K562 (cell line): ENCODE measurements at regions not wholly inside any gene's neighbourhood (a gene's known extent, or its start where the extent isn't known, plus 50 kb on each side); places are given as distances from the start of the nearest gene placed in this dataset.

Experiments used
- ATAC-seq: fragments of 200-7000 bp; cut with Tn5 transposase; 3 replicates; pipeline ENCODE4 v1.9.1; 2020; ENCODE audit warnings: moderate library complexity
- BruUV-seq: library from RNA; stranded (reverse); fragments of 400-500 nt; replicated peaks from 2 replicates; lab custom pipeline; 2021; lab: Mats Ljungman, UMichigan
- CTCF ChIA-PET: fragments of 300-600 bp; formaldehyde crosslinking; extraction: SDS; loops from one replicate; lab custom pipeline; 2021; ENCODE audit warnings: low intra/inter-chr PET ratio; lab: Yijun Ruan, JAX
- POLR2A ChIA-PET: fragments of 300-600, 350-650 bp; sonication (Branson Sonifier 250); formaldehyde crosslinking; extraction: SDS; loops from one replicate; lab custom pipeline; 2021; ENCODE audit warnings: antibody characterized with exemption, inconsistent platforms; lab: Yijun Ruan, JAX
- DNase-seq, 4 experiments: peaks; one replicate each; pipeline versions ENCODE4 v3.0.0 to v3.0.0-alpha.2; 2011 to 2018; ENCODE audit warnings: low spot score in 3 of 4, mixed read lengths in 3 of 4; ENCODE audit errors: extremely low read depth in 1 of 4
- FAIRE-seq: peaks from 2 replicates; lab custom pipeline; 2011; peaks lifted over from hg19 to GRCh38; lab: Jason Lieb, UNC
- H2AFZ ChIP-seq: 2 replicates; pipeline ENCODE4 v1.6.0; 2011; ENCODE audit warnings: low read depth, low read length, control low read depth, inconsistent platforms
- H3K27ac ChIP-seq: fragments of 200-600 bp; 3 replicates; pipeline ENCODE4 v1.8.0; 2011; ENCODE audit warnings: low read depth, mild to moderate bottlenecking, control low read depth, inconsistent platforms, low read length, moderate library complexity, mixed read lengths; ENCODE audit errors: extremely low read depth
- H3K27me3 ChIP-seq, 2 experiments: fragments of 300-600 bp in 1 of 2; 2 replicates in 1 of 2; 3 replicates in 1 of 2; pipeline versions ENCODE4 v1.6.0 to v1.8.0; 2011; ENCODE audit warnings: inconsistent platforms in 2 of 2, low read length in 2 of 2, mild to moderate bottlenecking in 1 of 2, mixed read lengths in 1 of 2, moderate library complexity in 1 of 2; ENCODE audit not compliant: control insufficient read depth in 2 of 2, insufficient read depth in 2 of 2
- H3K36me3 ChIP-seq: fragments of 300-600 bp; 3 replicates; pipeline ENCODE4 v1.8.0; 2011; ENCODE audit warnings: mild to moderate bottlenecking, low read length, inconsistent platforms; ENCODE audit not compliant: control insufficient read depth, insufficient read depth
- H3K4me1 ChIP-seq, 2 experiments: fragments of 200-600 bp in 1 of 2; replicated peaks in 1 of 2; 2 replicates in 1 of 2; 3 replicates in 1 of 2; pipeline versions ENCODE4 v1.5.1 to v1.8.0; 2011; ENCODE audit warnings: inconsistent platforms in 2 of 2, low read length in 2 of 2, mild to moderate bottlenecking in 1 of 2, mixed read lengths in 1 of 2, moderate library complexity in 1 of 2; ENCODE audit not compliant: control insufficient read depth in 2 of 2, insufficient read depth in 2 of 2
- H3K4me2 ChIP-seq: 2 replicates; pipeline ENCODE4 v1.6.1; 2011; ENCODE audit warnings: low read length, control low read depth, inconsistent platforms, mixed read lengths; ENCODE audit not compliant: insufficient read depth
- H3K4me3 ChIP-seq: fragments of 200-600 bp; sonication (generic), shearing (Covaris generic); 2 replicates; pipeline ENCODE4 v1.5.1; 2016; ENCODE audit warnings: control low read depth, inconsistent platforms
- H3K79me2 ChIP-seq: fragments of 200-600 bp; 3 replicates; pipeline ENCODE4 v1.8.0; 2011; ENCODE audit warnings: low read length, inconsistent platforms; ENCODE audit not compliant: control insufficient read depth, insufficient read depth
- H3K9ac ChIP-seq, 2 experiments: 2 replicates each; pipeline versions ENCODE4 v1.6.0 to v1.6.1; 2011; ENCODE audit warnings: low read depth in 2 of 2, low read length in 2 of 2, control low read depth in 1 of 2, inconsistent platforms in 1 of 2, mild to moderate bottlenecking in 1 of 2, mixed read lengths in 1 of 2; ENCODE audit not compliant: insufficient read depth in 1 of 2
- H3K9me1 ChIP-seq: one replicate; pipeline ENCODE4 v1.6.0; 2011; ENCODE audit warnings: inconsistent platforms, mild to moderate bottlenecking, low read length, moderate library complexity; ENCODE audit not compliant: control insufficient read depth, insufficient read depth
- H3K9me3 ChIP-seq: replicated peaks from 2 replicates; pipeline ENCODE4 v1.5.1; 2011; ENCODE audit warnings: low read depth, low read length, inconsistent platforms; ENCODE audit not compliant: control insufficient read depth, insufficient read depth
- H4K20me1 ChIP-seq: replicated peaks from 2 replicates; pipeline ENCODE4 v1.6.1; 2011; ENCODE audit warnings: low read length, inconsistent platforms, mixed read lengths; ENCODE audit not compliant: control insufficient read depth, insufficient read depth
- BCL6 ChIP-seq: fragments of 250-450 bp; sonication (Bioruptor Pico); IDR thresholded peaks from 2 replicates; pipeline ENCODE4 v1.4.0; 2020
- CCNT2 ChIP-seq: IDR thresholded peaks from 2 replicates; pipeline ENCODE4 v1.6.1; 2011; ENCODE audit warnings: borderline replicate concordance, low read depth, mild to moderate bottlenecking, moderate library complexity, mixed read lengths, low read length; ENCODE audit not compliant: insufficient read length; ENCODE audit errors: extremely low read depth
- CHD4 ChIP-seq: fragments of 200-600 bp; sonication (generic); IDR thresholded peaks from 3 replicates; pipeline ENCODE4 v1.6.1; 2012; ENCODE audit warnings: low read depth, mild to moderate bottlenecking, mixed read lengths, low read length, inconsistent platforms; ENCODE audit not compliant: insufficient read depth, insufficient replicate concordance, poor library complexity, severe bottlenecking
- MCM7 ChIP-seq, 2 experiments: fragments of 450-650 bp; IDR thresholded peaks; 2 replicates each; pipeline ENCODE4 v1.6.1; 2016 to 2018
- MEIS2 ChIP-seq: fragments of 450-650 bp; IDR thresholded peaks from 2 replicates; pipeline ENCODE4 v1.6.1; 2014; ENCODE audit warnings: mild to moderate bottlenecking; ENCODE audit not compliant: partially characterized antibody
- NFRKB ChIP-seq: fragments of 450-650 bp; IDR thresholded peaks from 2 replicates; pipeline ENCODE4 v1.6.1; 2016; ENCODE audit warnings: low read depth
- PHB ChIP-seq: fragments of 250-450 bp; sonication (Bioruptor Pico); IDR thresholded peaks from 2 replicates; pipeline ENCODE4 v1.5.0; 2021
- POLR2A ChIP-seq: fragments of 450-650 bp; conservative IDR thresholded peaks from 2 replicates; pipeline ENCODE4 v1.6.1; 2016
- TAL1 ChIP-seq: fragments of 450-650 bp; IDR thresholded peaks from 2 replicates; pipeline ENCODE4 v1.6.1; 2016; ENCODE audit warnings: mild to moderate bottlenecking
- WGBS: fragments of 100-300 bp; shearing (Covaris generic); methylation state at CpG from one replicate; pipeline ENCODE4 v1.1.6; 2016; ENCODE audit warnings: low coverage, mixed read lengths; ENCODE audit not compliant: insufficient coverage; ENCODE audit errors: missing lambda C conversion rate; 5-methylcytosine and 5-hydroxymethylcytosine counted together
- in situ Hi-C: fragments of 300-500 bp; cut with MboI; formaldehyde crosslinking; loops from 4 replicates; pipeline ENCODE4 v1.15.0; 2018; ENCODE audit warnings: inconsistent platforms, mixed read lengths
- intact Hi-C: fragments of 100-400 bp; cut with micrococcal nuclease; formaldehyde crosslinking; loops from 2 replicates; pipeline ENCODE4 v1.14.2; 2022
- TF ChIP-seq, protein P1 (sequence below), 2 experiments: fragments of 450-650 bp; IDR thresholded peaks; 2 replicates each; pipeline ENCODE4 v1.6.1; 2016
- TF ChIP-seq, protein P2 (sequence below), 2 experiments: IDR thresholded peaks; 2 replicates each; pipeline ENCODE4 v1.6.1; 2012; ENCODE audit warnings: improper control_type of control experiment in 2 of 2, low read depth in 2 of 2, low read length in 2 of 2, borderline replicate concordance in 1 of 2
- TF ChIP-seq, protein P3 (sequence below): IDR thresholded peaks from 2 replicates; pipeline ENCODE4 v1.6.1; 2011; ENCODE audit warnings: borderline replicate concordance, low read depth, mild to moderate bottlenecking, moderate library complexity, low read length; ENCODE audit not compliant: insufficient read depth, poor library complexity, severe bottlenecking
- TF ChIP-seq, protein P4 (sequence below): sonication (generic); formaldehyde crosslinking; IDR thresholded peaks from 2 replicates; pipeline ENCODE4 v1.8.1; 2023; ENCODE audit warnings: mild to moderate bottlenecking, missing genetic modification reagents

DNA sequence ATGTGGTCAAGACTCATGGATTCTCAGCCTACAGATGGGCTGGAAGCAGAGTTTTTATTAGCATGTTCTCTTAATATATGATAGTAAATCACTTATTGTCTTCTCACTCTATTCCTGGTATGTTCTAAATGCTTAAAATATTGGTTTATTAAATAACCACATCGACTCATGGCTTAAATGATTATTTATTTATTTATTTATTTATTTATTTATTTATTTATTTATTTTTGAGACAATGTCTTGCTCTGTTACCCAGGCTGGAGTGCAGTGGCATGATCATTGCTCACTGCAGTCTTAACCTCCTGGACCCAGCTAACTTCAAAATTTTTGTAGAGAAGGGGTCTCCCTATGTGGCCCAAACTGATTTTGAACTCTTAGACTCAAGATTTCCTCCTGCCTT is 457.2 kb upstream of the TNC start:
- H3K36me3 ChIP-seq: no peaks in the 10 kb centered on the region
- in situ Hi-C loops: no loop called here
- H3K9me1 ChIP-seq: no peaks in the 10 kb centered on the region
- H2AFZ ChIP-seq: no peak overlapping the region
- CTCF ChIA-PET: no interaction called here
- no peak for TF ChIP-seq MCM7 (IDR thresholded peaks at IDR 0.05)
- TF ChIP-seq, protein P1, sequence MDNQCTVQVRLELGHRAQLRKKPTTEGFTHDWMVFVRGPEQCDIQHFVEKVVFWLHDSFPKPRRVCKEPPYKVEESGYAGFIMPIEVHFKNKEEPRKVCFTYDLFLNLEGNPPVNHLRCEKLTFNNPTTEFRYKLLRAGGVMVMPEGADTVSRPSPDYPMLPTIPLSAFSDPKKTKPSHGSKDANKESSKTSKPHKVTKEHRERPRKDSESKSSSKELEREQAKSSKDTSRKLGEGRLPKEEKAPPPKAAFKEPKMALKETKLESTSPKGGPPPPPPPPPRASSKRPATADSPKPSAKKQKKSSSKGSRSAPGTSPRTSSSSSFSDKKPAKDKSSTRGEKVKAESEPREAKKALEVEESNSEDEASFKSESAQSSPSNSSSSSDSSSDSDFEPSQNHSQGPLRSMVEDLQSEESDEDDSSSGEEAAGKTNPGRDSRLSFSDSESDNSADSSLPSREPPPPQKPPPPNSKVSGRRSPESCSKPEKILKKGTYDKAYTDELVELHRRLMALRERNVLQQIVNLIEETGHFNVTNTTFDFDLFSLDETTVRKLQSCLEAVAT (IDR thresholded peaks at IDR 0.05): no peak
- no peak for TF ChIP-seq CCNT2
- TF ChIP-seq MEIS2: no peak
- TF ChIP-seq TAL1: no peak
- TF ChIP-seq CHD4: no peak
- TF ChIP-seq POLR2A: no peak
- TF ChIP-seq, protein P2, sequence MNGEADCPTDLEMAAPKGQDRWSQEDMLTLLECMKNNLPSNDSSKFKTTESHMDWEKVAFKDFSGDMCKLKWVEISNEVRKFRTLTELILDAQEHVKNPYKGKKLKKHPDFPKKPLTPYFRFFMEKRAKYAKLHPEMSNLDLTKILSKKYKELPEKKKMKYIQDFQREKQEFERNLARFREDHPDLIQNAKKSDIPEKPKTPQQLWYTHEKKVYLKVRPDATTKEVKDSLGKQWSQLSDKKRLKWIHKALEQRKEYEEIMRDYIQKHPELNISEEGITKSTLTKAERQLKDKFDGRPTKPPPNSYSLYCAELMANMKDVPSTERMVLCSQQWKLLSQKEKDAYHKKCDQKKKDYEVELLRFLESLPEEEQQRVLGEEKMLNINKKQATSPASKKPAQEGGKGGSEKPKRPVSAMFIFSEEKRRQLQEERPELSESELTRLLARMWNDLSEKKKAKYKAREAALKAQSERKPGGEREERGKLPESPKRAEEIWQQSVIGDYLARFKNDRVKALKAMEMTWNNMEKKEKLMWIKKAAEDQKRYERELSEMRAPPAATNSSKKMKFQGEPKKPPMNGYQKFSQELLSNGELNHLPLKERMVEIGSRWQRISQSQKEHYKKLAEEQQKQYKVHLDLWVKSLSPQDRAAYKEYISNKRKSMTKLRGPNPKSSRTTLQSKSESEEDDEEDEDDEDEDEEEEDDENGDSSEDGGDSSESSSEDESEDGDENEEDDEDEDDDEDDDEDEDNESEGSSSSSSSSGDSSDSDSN (IDR thresholded peaks at IDR 0.05; ENCODE audit: borderline replicate concordance in 1 of 2, low read depth in 2 of 2, low read length in 2 of 2): no peak
- TF ChIP-seq, protein P3, sequence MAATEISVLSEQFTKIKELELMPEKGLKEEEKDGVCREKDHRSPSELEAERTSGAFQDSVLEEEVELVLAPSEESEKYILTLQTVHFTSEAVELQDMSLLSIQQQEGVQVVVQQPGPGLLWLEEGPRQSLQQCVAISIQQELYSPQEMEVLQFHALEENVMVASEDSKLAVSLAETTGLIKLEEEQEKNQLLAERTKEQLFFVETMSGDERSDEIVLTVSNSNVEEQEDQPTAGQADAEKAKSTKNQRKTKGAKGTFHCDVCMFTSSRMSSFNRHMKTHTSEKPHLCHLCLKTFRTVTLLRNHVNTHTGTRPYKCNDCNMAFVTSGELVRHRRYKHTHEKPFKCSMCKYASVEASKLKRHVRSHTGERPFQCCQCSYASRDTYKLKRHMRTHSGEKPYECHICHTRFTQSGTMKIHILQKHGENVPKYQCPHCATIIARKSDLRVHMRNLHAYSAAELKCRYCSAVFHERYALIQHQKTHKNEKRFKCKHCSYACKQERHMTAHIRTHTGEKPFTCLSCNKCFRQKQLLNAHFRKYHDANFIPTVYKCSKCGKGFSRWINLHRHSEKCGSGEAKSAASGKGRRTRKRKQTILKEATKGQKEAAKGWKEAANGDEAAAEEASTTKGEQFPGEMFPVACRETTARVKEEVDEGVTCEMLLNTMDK: no peak
- no peak for TF ChIP-seq NFRKB
- TF ChIP-seq, protein P4, sequence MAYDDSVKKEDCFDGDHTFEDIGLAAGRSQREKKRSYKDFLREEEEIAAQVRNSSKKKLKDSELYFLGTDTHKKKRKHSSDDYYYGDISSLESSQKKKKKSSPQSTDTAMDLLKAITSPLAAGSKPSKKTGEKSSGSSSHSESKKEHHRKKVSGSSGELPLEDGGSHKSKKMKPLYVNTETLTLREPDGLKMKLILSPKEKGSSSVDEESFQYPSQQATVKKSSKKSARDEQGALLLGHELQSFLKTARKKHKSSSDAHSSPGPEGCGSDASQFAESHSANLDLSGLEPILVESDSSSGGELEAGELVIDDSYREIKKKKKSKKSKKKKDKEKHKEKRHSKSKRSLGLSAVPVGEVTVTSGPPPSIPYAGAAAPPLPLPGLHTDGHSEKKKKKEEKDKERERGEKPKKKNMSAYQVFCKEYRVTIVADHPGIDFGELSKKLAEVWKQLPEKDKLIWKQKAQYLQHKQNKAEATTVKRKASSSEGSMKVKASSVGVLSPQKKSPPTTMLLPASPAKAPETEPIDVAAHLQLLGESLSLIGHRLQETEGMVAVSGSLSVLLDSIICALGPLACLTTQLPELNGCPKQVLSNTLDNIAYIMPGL: no peak
- TF ChIP-seq BCL6 (CRISPR knock-in tag): no peak
- TF ChIP-seq PHB (CRISPR knock-in tag): no peak
- no peak overlapping the region for H3K4me2 ChIP-seq
- 0% methylated on average over 1 of the region's 1 CpG for WGBS
- no peaks in the 10 kb centered on the region for H3K79me2 ChIP-seq
- H3K27me3 ChIP-seq: no peaks in the 10 kb centered on the region
- POLR2A ChIA-PET: no interaction called here
- H3K9me3 ChIP-seq: no peaks in the 10 kb centered on the region
- no peak overlapping the region for H3K4me3 ChIP-seq
- intact Hi-C loops: no loop called here
- H4K20me1 ChIP-seq: no peaks in the 10 kb centered on the region
- ATAC-seq: no peak
- no peak for DNase-seq
- no peaks in the 10 kb centered on the region for H3K4me1 ChIP-seq
- no TSS peak for BruUV-seq
- FAIRE-seq: no peak
- no peak overlapping the region for H3K27ac ChIP-seq
- H3K9ac ChIP-seq: no peak overlapping the region
